K562 (cell line): ENCODE measurements at regions not wholly inside any gene's neighbourhood (a gene's known extent, or its start where the extent isn't known, plus 50 kb on each side); places are given as distances from the start of the nearest gene placed in this dataset.

Experiments
- ATAC-seq: fragments of 200-7000 bp; cut with Tn5 transposase; 3 replicates; pipeline ENCODE4 v1.9.1; 2020; ENCODE audit warnings: moderate library complexity
- BruUV-seq: library from RNA; stranded (reverse); fragments of 400-500 nt; replicated peaks from 2 replicates; lab custom pipeline; 2021; lab: Mats Ljungman, UMichigan
- CTCF ChIA-PET: fragments of 300-600 bp; formaldehyde crosslinking; extraction: SDS; loops from one replicate; lab custom pipeline; 2021; ENCODE audit warnings: low intra/inter-chr PET ratio; lab: Yijun Ruan, JAX
- POLR2A ChIA-PET: fragments of 300-600, 350-650 bp; sonication (Branson Sonifier 250); formaldehyde crosslinking; extraction: SDS; loops from one replicate; lab custom pipeline; 2021; ENCODE audit warnings: antibody characterized with exemption, inconsistent platforms; lab: Yijun Ruan, JAX
- DNase-seq, 4 experiments: peaks; one replicate each; pipeline versions ENCODE4 v3.0.0 to v3.0.0-alpha.2; 2011 to 2018; ENCODE audit warnings: low spot score in 3 of 4, mixed read lengths in 3 of 4; ENCODE audit errors: extremely low read depth in 1 of 4
- FAIRE-seq: peaks from 2 replicates; lab custom pipeline; 2011; peaks lifted over from hg19 to GRCh38; lab: Jason Lieb, UNC
- H2AFZ ChIP-seq: 2 replicates; pipeline ENCODE4 v1.6.0; 2011; ENCODE audit warnings: low read depth, low read length, control low read depth, inconsistent platforms
- H3K27ac ChIP-seq: fragments of 200-600 bp; 3 replicates; pipeline ENCODE4 v1.8.0; 2011; ENCODE audit warnings: low read depth, mild to moderate bottlenecking, control low read depth, inconsistent platforms, low read length, moderate library complexity, mixed read lengths; ENCODE audit errors: extremely low read depth
- H3K27me3 ChIP-seq, 2 experiments: fragments of 300-600 bp in 1 of 2; 2 replicates in 1 of 2; 3 replicates in 1 of 2; pipeline versions ENCODE4 v1.6.0 to v1.8.0; 2011; ENCODE audit warnings: inconsistent platforms in 2 of 2, low read length in 2 of 2, mild to moderate bottlenecking in 1 of 2, mixed read lengths in 1 of 2, moderate library complexity in 1 of 2; ENCODE audit not compliant: control insufficient read depth in 2 of 2, insufficient read depth in 2 of 2
- H3K36me3 ChIP-seq: fragments of 300-600 bp; 3 replicates; pipeline ENCODE4 v1.8.0; 2011; ENCODE audit warnings: mild to moderate bottlenecking, low read length, inconsistent platforms; ENCODE audit not compliant: control insufficient read depth, insufficient read depth
- H3K4me1 ChIP-seq, 2 experiments: fragments of 200-600 bp in 1 of 2; replicated peaks in 1 of 2; 2 replicates in 1 of 2; 3 replicates in 1 of 2; pipeline versions ENCODE4 v1.5.1 to v1.8.0; 2011; ENCODE audit warnings: inconsistent platforms in 2 of 2, low read length in 2 of 2, mild to moderate bottlenecking in 1 of 2, mixed read lengths in 1 of 2, moderate library complexity in 1 of 2; ENCODE audit not compliant: control insufficient read depth in 2 of 2, insufficient read depth in 2 of 2
- H3K4me2 ChIP-seq: 2 replicates; pipeline ENCODE4 v1.6.1; 2011; ENCODE audit warnings: low read length, control low read depth, inconsistent platforms, mixed read lengths; ENCODE audit not compliant: insufficient read depth
- H3K4me3 ChIP-seq: fragments of 200-600 bp; sonication (generic), shearing (Covaris generic); 2 replicates; pipeline ENCODE4 v1.5.1; 2016; ENCODE audit warnings: control low read depth, inconsistent platforms
- H3K79me2 ChIP-seq: fragments of 200-600 bp; 3 replicates; pipeline ENCODE4 v1.8.0; 2011; ENCODE audit warnings: low read length, inconsistent platforms; ENCODE audit not compliant: control insufficient read depth, insufficient read depth
- H3K9ac ChIP-seq, 2 experiments: 2 replicates each; pipeline versions ENCODE4 v1.6.0 to v1.6.1; 2011; ENCODE audit warnings: low read depth in 2 of 2, low read length in 2 of 2, control low read depth in 1 of 2, inconsistent platforms in 1 of 2, mild to moderate bottlenecking in 1 of 2, mixed read lengths in 1 of 2; ENCODE audit not compliant: insufficient read depth in 1 of 2
- H3K9me1 ChIP-seq: one replicate; pipeline ENCODE4 v1.6.0; 2011; ENCODE audit warnings: inconsistent platforms, mild to moderate bottlenecking, low read length, moderate library complexity; ENCODE audit not compliant: control insufficient read depth, insufficient read depth
- H3K9me3 ChIP-seq: replicated peaks from 2 replicates; pipeline ENCODE4 v1.5.1; 2011; ENCODE audit warnings: low read depth, low read length, inconsistent platforms; ENCODE audit not compliant: control insufficient read depth, insufficient read depth
- H4K20me1 ChIP-seq: replicated peaks from 2 replicates; pipeline ENCODE4 v1.6.1; 2011; ENCODE audit warnings: low read length, inconsistent platforms, mixed read lengths; ENCODE audit not compliant: control insufficient read depth, insufficient read depth
- FOSL1 ChIP-seq: fragments of 200-800 bp; sonication (Bioruptor generic); conservative IDR thresholded peaks from 2 replicates; pipeline ENCODE4 v1.6.1; 2016; ENCODE audit warnings: missing genetic modification characterization, missing compliant biosample characterization
- ILK ChIP-seq: fragments of 450-650 bp; IDR thresholded peaks from 2 replicates; pipeline ENCODE4 v1.6.1; 2016; ENCODE audit warnings: missing genetic modification characterization, low read depth, mild to moderate bottlenecking, missing compliant biosample characterization, moderate library complexity, borderline replicate concordance
- KDM2B ChIP-seq: fragments of 250-450 bp; sonication (Bioruptor Pico); IDR thresholded peaks from 2 replicates; pipeline ENCODE4 v1.8.0; 2021; ENCODE audit warnings: mild to moderate bottlenecking, moderate library complexity
- MED1 ChIP-seq: sonication (generic); formaldehyde crosslinking; IDR thresholded peaks from 2 replicates; pipeline ENCODE4 v1.8.1; 2023; ENCODE audit warnings: missing genetic modification reagents, borderline replicate concordance
- NFYB ChIP-seq: IDR thresholded peaks from 2 replicates; pipeline ENCODE4 v1.6.1; 2011; ENCODE audit warnings: mild to moderate bottlenecking, moderate library complexity; ENCODE audit not compliant: insufficient read length; ENCODE audit errors: extremely low read depth
- SUPT5H ChIP-seq: fragments of 450-650 bp; IDR thresholded peaks from 2 replicates; pipeline ENCODE4 v1.6.1; 2016
- TOE1 ChIP-seq, 2 experiments: fragments of 450-650 bp in 1 of 2; sonication (generic) in 1 of 2; formaldehyde crosslinking in 1 of 2; IDR thresholded peaks; 2 replicates each; pipeline versions ENCODE4 v1.7.1 to v1.8.0; 2016 to 2022; ENCODE audit warnings: borderline replicate concordance in 2 of 2, mild to moderate bottlenecking in 2 of 2, antibody characterized with exemption in 1 of 2, inconsistent platforms in 1 of 2, low read depth in 1 of 2, missing genetic modification reagents in 1 of 2, moderate library complexity in 1 of 2
- USF1 ChIP-seq: sonication (generic); formaldehyde crosslinking; IDR thresholded peaks from 2 replicates; pipeline ENCODE4 v1.9.0; 2022; ENCODE audit warnings: mild to moderate bottlenecking, missing genetic modification reagents
- USF2 ChIP-seq: sonication (generic); formaldehyde crosslinking; IDR thresholded peaks from 2 replicates; pipeline ENCODE4 v1.5.0; 2020; ENCODE audit warnings: missing genetic modification reagents
- XRCC5 ChIP-seq: fragments of 200-400 bp; formaldehyde crosslinking; IDR thresholded peaks from 2 replicates; pipeline ENCODE4 v1.6.1; 2017; ENCODE audit warnings: low read depth, mild to moderate bottlenecking, low read length
- YBX1 ChIP-seq: fragments of 450-650 bp; IDR thresholded peaks from 2 replicates; pipeline ENCODE4 v1.7.1; 2016; ENCODE audit warnings: mild to moderate bottlenecking
- ZNF436 ChIP-seq: fragments of 250-450, 450-650 bp; sonication (Bioruptor Pico); formaldehyde crosslinking; IDR thresholded peaks from 2 replicates; pipeline ENCODE4 v1.7.0; 2020; ENCODE audit warnings: mild to moderate bottlenecking
- WGBS: fragments of 100-300 bp; shearing (Covaris generic); methylation state at CpG from one replicate; pipeline ENCODE4 v1.1.6; 2016; ENCODE audit warnings: low coverage, mixed read lengths; ENCODE audit not compliant: insufficient coverage; ENCODE audit errors: missing lambda C conversion rate; 5-methylcytosine and 5-hydroxymethylcytosine counted together
- in situ Hi-C: fragments of 300-500 bp; cut with MboI; formaldehyde crosslinking; loops from 4 replicates; pipeline ENCODE4 v1.15.0; 2018; ENCODE audit warnings: inconsistent platforms, mixed read lengths
- intact Hi-C: fragments of 100-400 bp; cut with micrococcal nuclease; formaldehyde crosslinking; loops from 2 replicates; pipeline ENCODE4 v1.14.2; 2022
- TF ChIP-seq, protein P1 (sequence below): sonication (generic); formaldehyde crosslinking; IDR thresholded peaks from 2 replicates; pipeline ENCODE4 v1.8.1; 2022; ENCODE audit warnings: missing genetic modification reagents
- TF ChIP-seq, protein P2 (sequence below): fragments of 450-650 bp; formaldehyde crosslinking; IDR thresholded peaks from 2 replicates; pipeline ENCODE4 v1.4.0; 2020; ENCODE audit warnings: mild to moderate bottlenecking, moderate library complexity
- TF ChIP-seq, protein P3 (sequence below): sonication (generic); formaldehyde crosslinking; IDR thresholded peaks from 2 replicates; pipeline ENCODE4 v1.8.0; 2023; ENCODE audit warnings: mild to moderate bottlenecking, missing genetic modification reagents

DNA sequence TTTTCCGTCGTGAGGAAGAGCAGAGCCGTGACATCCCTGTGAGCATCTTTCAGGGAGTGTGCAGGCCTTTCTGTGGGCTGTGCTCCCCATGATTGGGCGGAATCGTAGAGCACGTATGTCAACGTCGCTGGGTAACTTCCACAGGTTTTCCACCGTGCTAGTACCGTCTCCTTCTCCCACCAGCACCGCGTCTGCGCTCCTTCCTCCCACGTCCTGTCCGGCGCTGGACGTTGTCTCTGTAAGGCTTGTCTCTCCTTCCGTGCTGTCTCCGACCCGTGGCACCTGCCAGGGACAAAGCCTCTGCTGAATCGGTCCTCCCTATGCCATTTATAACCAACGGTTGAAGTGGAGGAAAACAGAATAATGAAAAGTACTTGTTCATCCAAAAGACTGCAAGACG lies 386.7 kb downstream of the BRD1 start (continued):
- TF ChIP-seq XRCC5 (no peak), SUPT5H (no peak), ILK (tag) (no peak)

DNA sequence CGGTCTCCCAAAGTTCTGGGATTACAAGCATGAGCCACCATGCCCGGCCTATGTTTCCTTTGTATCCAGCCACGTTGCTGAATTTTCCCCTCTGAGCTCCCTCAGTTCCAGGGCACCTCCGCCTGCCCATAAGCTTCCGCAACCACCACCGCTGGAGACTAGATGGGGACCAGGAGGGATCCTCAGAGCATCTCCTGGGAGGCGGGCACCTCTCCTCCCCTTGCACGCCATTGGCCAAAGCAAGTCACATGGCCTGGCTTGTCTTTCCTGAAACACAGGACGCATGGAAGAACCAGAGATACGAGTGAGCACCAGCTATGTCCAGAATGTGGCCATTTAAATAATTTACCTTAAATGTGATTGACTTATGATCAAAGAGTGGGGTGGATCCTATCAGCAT lies 388.3 kb downstream of the BRD1 start:
- H3K4me1 ChIP-seq = no peaks in the 10 kb centered on the region; a peak in 1 of 5 replicates
- H3K4me3 ChIP-seq = no peak overlapping the region
- WGBS = 93% methylated on average over 10 of the region's 10 CpGs
- H3K27me3 ChIP-seq = no peaks in the 10 kb centered on the region
- ATAC-seq = no peak
- H3K9me1 ChIP-seq = no peaks in the 10 kb centered on the region
- H3K9ac ChIP-seq = no peak overlapping the region
- no peak overlapping the region for H3K4me2 ChIP-seq
- H3K27ac ChIP-seq = no peak overlapping the region
- ChIA-PET CTCF (no interaction called here), POLR2A (no interaction called here)
- intact Hi-C loops = no loop called here
- H3K9me3 ChIP-seq = no peaks in the 10 kb centered on the region
- peaks cover 5% of the 10 kb centered on the region; the same call in 1 of the 2 replicates for H4K20me1 ChIP-seq
- in situ Hi-C loops = no loop called here
- no peaks in the 10 kb centered on the region for H3K79me2 ChIP-seq
- no TSS peak for BruUV-seq
- DNase-seq = peak in 3 of 4 experiments; percentile 21 to 43 (median 39)
- peaks cover 15% of the 10 kb centered on the region; the same call in 2 of the 3 replicates for H3K36me3 ChIP-seq
- FAIRE-seq = no peak
- H2AFZ ChIP-seq = no peak overlapping the region
- no peak for TF ChIP-seq TOE1 (IDR thresholded peaks at IDR 0.05; ENCODE audit: borderline replicate concordance)
- no peak for TF ChIP-seq TOE1 (CRISPR knock-in tag; IDR thresholded peaks at IDR 0.05; ENCODE audit: borderline replicate concordance, low read depth)
- TF ChIP-seq, protein P1, sequence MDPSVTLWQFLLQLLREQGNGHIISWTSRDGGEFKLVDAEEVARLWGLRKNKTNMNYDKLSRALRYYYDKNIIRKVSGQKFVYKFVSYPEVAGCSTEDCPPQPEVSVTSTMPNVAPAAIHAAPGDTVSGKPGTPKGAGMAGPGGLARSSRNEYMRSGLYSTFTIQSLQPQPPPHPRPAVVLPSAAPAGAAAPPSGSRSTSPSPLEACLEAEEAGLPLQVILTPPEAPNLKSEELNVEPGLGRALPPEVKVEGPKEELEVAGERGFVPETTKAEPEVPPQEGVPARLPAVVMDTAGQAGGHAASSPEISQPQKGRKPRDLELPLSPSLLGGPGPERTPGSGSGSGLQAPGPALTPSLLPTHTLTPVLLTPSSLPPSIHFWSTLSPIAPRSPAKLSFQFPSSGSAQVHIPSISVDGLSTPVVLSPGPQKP (CRISPR knock-in tag) = no peak
- TF ChIP-seq, protein P2, sequence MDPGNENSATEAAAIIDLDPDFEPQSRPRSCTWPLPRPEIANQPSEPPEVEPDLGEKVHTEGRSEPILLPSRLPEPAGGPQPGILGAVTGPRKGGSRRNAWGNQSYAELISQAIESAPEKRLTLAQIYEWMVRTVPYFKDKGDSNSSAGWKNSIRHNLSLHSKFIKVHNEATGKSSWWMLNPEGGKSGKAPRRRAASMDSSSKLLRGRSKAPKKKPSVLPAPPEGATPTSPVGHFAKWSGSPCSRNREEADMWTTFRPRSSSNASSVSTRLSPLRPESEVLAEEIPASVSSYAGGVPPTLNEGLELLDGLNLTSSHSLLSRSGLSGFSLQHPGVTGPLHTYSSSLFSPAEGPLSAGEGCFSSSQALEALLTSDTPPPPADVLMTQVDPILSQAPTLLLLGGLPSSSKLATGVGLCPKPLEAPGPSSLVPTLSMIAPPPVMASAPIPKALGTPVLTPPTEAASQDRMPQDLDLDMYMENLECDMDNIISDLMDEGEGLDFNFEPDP = no peak
- peak; percentile 73 for TF ChIP-seq USF2 (CRISPR knock-in tag)
- no peak for TF ChIP-seq YBX1
- peak; percentile 80 for TF ChIP-seq NFYB
- no peak for TF ChIP-seq ZNF436 (CRISPR knock-in tag)
- TF ChIP-seq MED1 (CRISPR knock-in tag) = no peak
- TF ChIP-seq USF1 = peak; percentile 69
- no peak for TF ChIP-seq FOSL1 (tag)
- TF ChIP-seq KDM2B = no peak
- TF ChIP-seq, protein P3, sequence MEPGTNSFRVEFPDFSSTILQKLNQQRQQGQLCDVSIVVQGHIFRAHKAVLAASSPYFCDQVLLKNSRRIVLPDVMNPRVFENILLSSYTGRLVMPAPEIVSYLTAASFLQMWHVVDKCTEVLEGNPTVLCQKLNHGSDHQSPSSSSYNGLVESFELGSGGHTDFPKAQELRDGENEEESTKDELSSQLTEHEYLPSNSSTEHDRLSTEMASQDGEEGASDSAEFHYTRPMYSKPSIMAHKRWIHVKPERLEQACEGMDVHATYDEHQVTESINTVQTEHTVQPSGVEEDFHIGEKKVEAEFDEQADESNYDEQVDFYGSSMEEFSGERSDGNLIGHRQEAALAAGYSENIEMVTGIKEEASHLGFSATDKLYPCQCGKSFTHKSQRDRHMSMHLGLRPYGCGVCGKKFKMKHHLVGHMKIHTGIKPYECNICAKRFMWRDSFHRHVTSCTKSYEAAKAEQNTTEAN = no peak
